Neural progenitor cell (in vitro differentiated cells): ENCODE measurements at regions not wholly inside any gene's neighbourhood (a gene's known extent, or its start where the extent isn't known, plus 50 kb on each side); places are given as distances from the start of the nearest gene placed in this dataset.

Source experiments
- CTCF ChIP-seq: fragments of 200-600 bp; sonication (generic); IDR thresholded peaks from 2 replicates; pipeline ENCODE4 v1.5.1; 2017; ENCODE audit warnings: antibody characterized with exemption, mild to moderate bottlenecking
- EZH2phosphoT487 ChIP-seq: fragments of 200-600 bp; sonication (generic); IDR thresholded peaks from 2 replicates; pipeline ENCODE4 v1.6.1; 2017; ENCODE audit warnings: antibody characterized with exemption

- TF ChIP-seq CTCF, result no peak
- TF ChIP-seq EZH2phosphoT487, result no peak
Measured at GRCh38 chr12:47558625-47559345, 147.0 kb downstream of the RPAP3 start.
